ENCODE measurements at regions not wholly inside any gene's neighbourhood (a gene's known extent, or its start where the extent isn't known, plus 50 kb on each side); places are given as distances from the start of the nearest gene placed in this dataset.

- no peak for DNase-seq (ENCODE audit: low read depth)
Observed at GRCh38 chr5:67297802-67298532, 101.4 kb upstream of the CD180 start.

- DNase-seq (ENCODE audit: low read depth) = no peak
Observed at GRCh38 chr5:67297376-67297775, 100.8 kb upstream of the CD180 start.

- DNase-seq (ENCODE audit: low read depth) = no peak
Observed at GRCh38 chr5:67294266-67294938, 97.8 kb upstream of the CD180 start.

GRCh38 chr5:67293226-67293625 lies 96.6 kb upstream of the CD180 start:
- no peak for DNase-seq (ENCODE audit: low read depth)

GRCh38 chr5:67292201-67292940 lies 95.8 kb upstream of the CD180 start:
- no peak for DNase-seq (ENCODE audit: low read depth)

GRCh38 chr5:67291671-67292070 lies 95.1 kb upstream of the CD180 start:
- DNase-seq (ENCODE audit: low read depth) = no peak

DNA sequence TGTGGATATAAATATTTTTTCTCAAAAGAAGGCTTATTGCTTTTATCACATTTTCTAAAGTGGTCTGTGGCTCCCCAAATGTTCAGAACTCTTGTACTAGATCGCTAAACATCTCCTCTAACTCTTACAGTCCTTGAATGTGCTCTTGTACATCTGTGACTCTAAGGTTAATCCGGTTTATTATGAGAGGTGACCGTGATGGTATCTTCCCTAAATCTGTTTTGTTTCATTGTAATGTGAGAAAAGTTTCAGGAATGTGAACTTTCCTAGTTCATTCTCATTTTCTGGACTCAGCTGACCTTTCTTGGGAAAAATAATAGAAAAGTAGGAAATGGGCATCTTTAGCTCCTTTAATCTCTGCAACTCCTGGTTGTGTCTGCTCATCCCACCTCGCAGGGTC lies 94.5 kb upstream of the CD180 start:
- no peak for DNase-seq (ENCODE audit: low read depth)

- no peak for DNase-seq (ENCODE audit: low read depth)
Observed at GRCh38 chr5:67290655-67291054, 94.1 kb upstream of the CD180 start.

- no peak for DNase-seq (ENCODE audit: low read depth)
Observed at GRCh38 chr5:67289763-67290521, 93.3 kb upstream of the CD180 start.

GRCh38 chr5:67287510-67288268 lies 91.1 kb upstream of the CD180 start:
- DNase-seq (ENCODE audit: low read depth) = no peak

DNA sequence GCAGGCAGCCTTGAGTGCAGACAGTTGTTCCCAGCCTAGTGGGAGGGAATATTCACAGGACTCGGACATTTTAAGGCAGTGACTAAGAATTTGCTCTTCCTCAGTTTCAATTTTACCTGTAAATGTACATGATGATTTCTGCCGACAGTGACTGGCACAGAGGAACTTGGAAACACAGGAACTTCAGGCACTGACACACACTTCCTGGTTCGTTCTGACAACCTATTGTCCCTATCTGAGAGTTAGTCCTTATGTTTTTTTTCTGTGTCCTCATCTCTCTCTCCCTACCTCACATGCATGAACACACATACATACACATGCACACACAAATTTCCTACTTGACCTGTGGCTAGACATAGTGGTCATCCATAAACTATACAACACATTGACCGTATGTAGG lies 89.4 kb upstream of the CD180 start:
- DNase-seq (ENCODE audit: low read depth) = no peak

DNA sequence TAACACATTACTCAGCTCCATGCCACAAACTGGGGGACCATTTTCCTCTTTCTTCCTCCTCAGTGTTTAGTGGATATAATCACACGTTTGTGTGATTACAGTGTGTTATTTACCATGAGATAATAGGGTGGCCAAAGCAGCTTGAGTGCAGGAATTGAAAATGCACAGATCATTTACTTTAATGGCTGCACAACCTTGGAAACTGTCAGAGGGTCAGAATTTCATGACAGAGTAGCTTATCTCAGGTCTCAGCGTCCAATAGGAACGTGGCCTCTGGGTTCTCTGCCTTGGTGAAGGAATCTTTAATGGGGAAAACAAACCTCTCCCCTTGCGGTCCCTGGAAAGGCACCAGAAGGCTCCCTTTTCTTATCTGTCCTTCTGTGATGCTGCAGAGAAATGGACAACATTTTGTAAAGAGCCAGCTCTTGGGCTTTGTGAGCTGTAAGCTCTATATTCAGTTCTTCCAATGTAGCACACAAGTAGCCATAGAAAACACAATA lies 87.4 kb upstream of the CD180 start:
- no peak for DNase-seq (ENCODE audit: low read depth)

DNA sequence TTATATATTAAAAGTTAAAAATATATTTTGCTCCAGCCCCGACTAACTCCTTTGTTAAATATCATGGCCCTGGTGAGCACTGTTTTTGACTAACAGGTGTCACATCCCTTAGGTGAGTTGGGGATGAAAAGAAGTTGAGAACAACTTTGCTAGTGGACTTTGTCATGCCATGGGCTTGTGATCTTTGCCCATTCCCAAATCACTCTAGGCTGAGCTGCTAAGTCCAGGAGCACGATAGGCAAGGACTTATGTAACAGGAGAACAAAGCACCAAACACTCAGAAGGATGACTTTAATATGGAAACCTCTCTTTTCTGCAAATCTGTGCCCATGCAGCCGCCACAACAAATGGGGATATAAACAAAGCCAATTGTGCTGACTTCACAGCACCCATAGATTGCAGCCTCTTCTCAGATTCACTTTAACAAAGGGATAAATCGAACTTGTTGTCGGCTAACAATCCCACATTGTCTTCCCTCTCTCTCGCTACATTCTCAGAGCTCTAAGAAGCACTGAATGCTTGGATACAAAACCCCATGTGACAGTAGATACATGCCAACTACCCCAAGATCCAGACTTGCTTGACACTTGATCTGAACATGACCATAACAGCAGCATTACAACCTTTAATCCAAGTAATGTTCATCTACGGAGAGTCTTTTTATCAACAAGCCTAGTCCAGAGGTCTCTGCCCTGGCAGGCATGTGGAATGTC lies 86.8 kb upstream of the CD180 start:
- no peak for DNase-seq (ENCODE audit: low read depth)

- DNase-seq (ENCODE audit: low read depth) = no peak
Observed at GRCh38 chr5:67281874-67282273, 85.3 kb upstream of the CD180 start.

GRCh38 chr5:67273689-67274356 lies 77.2 kb upstream of the CD180 start:
- no peak for DNase-seq (ENCODE audit: low read depth)

DNA sequence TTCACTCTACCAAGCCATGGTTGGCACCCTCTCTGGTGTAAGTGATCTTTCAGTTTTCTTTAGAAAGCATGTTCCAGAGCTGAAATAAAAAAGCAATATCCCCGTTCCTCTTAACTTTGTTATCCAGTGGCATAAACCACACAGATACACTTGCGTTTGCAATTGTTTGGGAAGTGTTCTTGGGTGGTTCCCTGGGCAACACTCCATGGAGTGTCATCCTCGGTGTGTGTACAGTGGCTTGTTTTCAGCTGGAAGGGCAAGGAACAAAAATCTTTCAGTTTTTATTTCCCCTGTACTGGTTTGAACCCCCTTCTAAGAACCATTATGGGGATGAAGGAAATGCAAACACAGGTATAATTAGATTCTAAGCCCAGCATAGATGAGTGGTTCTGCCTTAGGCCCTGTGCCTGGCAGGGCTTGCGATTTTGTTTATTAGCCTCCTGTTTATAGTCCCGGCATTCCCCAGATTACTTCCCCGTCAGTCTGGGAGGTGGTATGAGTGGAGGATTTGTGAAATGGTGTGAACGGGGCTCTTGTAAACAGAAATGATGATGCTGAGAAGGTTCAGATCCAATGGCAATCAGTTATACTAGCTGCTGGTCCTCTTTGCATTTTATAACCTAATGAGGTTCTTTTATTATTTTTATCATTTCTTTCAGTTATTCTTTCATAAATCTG lies 76.0 kb upstream of the CD180 start:
- no peak for DNase-seq (ENCODE audit: low read depth)

- DNase-seq (ENCODE audit: low read depth) = no peak
Observed at GRCh38 chr5:67268231-67269021, 71.8 kb upstream of the CD180 start.

- DNase-seq (ENCODE audit: low read depth) = no peak
Observed at GRCh38 chr5:67267512-67268216, 71.1 kb upstream of the CD180 start.
